Stimulated activated CD4-positive, alpha-beta T cell treated with anti-CD3 and anti-CD28 coated beads, Interleukin-4, amount 100 ng/mL, for 1 hour (primary cell): ENCODE measurements at regions not wholly inside any gene's neighbourhood (a gene's known extent, or its start where the extent isn't known, plus 50 kb on each side); places are given as distances from the start of the nearest gene placed in this dataset.

Source experiments
- DNase-seq: peaks from one replicate; pipeline ENCODE4 v3.0.0-alpha.2; 2020

- DNase-seq = no peak
Measured at GRCh38 chr18:46325895-46326294, 221.7 kb downstream of the HAUS1 start.

GRCh38 chr18:46329736-46330246 is 225.6 kb downstream of the HAUS1 start:
- DNase-seq = no peak

- DNase-seq = no peak
Measured at GRCh38 chr18:46331316-46331715, 227.1 kb downstream of the HAUS1 start.

- DNase-seq = no peak
Measured at GRCh38 chr18:46332286-46332801, 228.2 kb downstream of the HAUS1 start.

- DNase-seq = no peak
Measured at GRCh38 chr18:46332921-46333341, 228.7 kb downstream of the HAUS1 start.

GRCh38 chr18:46333431-46334135 is 229.4 kb downstream of the HAUS1 start:
- peak; percentile 10 for DNase-seq

- no peak for DNase-seq
Measured at GRCh38 chr18:46334868-46335281, 230.7 kb downstream of the HAUS1 start.

GRCh38 chr18:46335534-46336101 is 231.4 kb downstream of the HAUS1 start:
- DNase-seq = no peak

GRCh38 chr18:46336278-46337111 is 232.3 kb downstream of the HAUS1 start:
- no peak for DNase-seq

- DNase-seq = no peak
Measured at GRCh38 chr18:46337271-46337670, 233.1 kb downstream of the HAUS1 start.

GRCh38 chr18:46338205-46338604 is 234.0 kb downstream of the HAUS1 start:
- DNase-seq = no peak

- no peak for DNase-seq
Measured at GRCh38 chr18:46338766-46339165, 234.6 kb downstream of the HAUS1 start.

GRCh38 chr18:46340716-46341115 is 236.5 kb downstream of the HAUS1 start:
- DNase-seq = no peak

- DNase-seq = no peak
Measured at GRCh38 chr18:46341986-46342525, 237.9 kb downstream of the HAUS1 start.

- DNase-seq = no peak
Measured at GRCh38 chr18:46343456-46343855, 239.3 kb downstream of the HAUS1 start.

GRCh38 chr18:46343931-46344372 is 239.8 kb downstream of the HAUS1 start:
- DNase-seq = peak; percentile 42

GRCh38 chr18:46344416-46345180 is 240.4 kb downstream of the HAUS1 start:
- DNase-seq = no peak

GRCh38 chr18:46345181-46345465 is 240.9 kb downstream of the HAUS1 start:
- DNase-seq = no peak

GRCh38 chr18:46346213-46346612 is 242.0 kb downstream of the HAUS1 start:
- DNase-seq = no peak

- no peak for DNase-seq
Measured at GRCh38 chr18:46346896-46347630, 242.9 kb downstream of the HAUS1 start.

- no peak for DNase-seq
Measured at GRCh38 chr18:46350598-46351159, 246.5 kb downstream of the HAUS1 start.
